ENCODE measurements at regions not wholly inside any gene's neighbourhood (a gene's known extent, or its start where the extent isn't known, plus 50 kb on each side); places are given as distances from the start of the nearest gene placed in this dataset.

GRCh38 chr9:75718677-75719076 lies 171.8 kb upstream of the PCSK5 start:
- no peak for TF ChIP-seq GFI1B (tag by site-specific recombination; IDR thresholded peaks at IDR 0.05)
- no peak for TF ChIP-seq CTCF (tag by site-specific recombination; IDR thresholded peaks at IDR 0.05)
- no peak for TF ChIP-seq GLI4 (tag by site-specific recombination; IDR thresholded peaks at IDR 0.05)
- no peak for TF ChIP-seq ZNF510 (tag by site-specific recombination; IDR thresholded peaks at IDR 0.05; ENCODE audit: insufficient replicate concordance)
- TF ChIP-seq ZNF830 (tag by site-specific recombination; IDR thresholded peaks at IDR 0.05; ENCODE audit: low read depth), result no peak
- TF ChIP-seq REST (tag by site-specific recombination; IDR thresholded peaks at IDR 0.05), result no peak
- TF ChIP-seq ZNF155 (tag by site-specific recombination; IDR thresholded peaks at IDR 0.05), result no peak

Measured in HEK293 (cell line).